Activated naive CD4-positive, alpha-beta T cell treated with anti-CD3 and anti-CD28 coated beads, Interleukin-2, amount 50 U/mL, for 24 hours (primary cell): ENCODE measurements at regions not wholly inside any gene's neighbourhood (a gene's known extent, or its start where the extent isn't known, plus 50 kb on each side); places are given as distances from the start of the nearest gene placed in this dataset.
A peak's percentile ranks its signal among the peaks of the same experiment; 100 is the strongest.

Experiments
- H3K27ac Mint-ChIP-seq: one replicate; pipeline ENCODE4 v1.8.0; 2021; ENCODE audit warnings: mild to moderate bottlenecking, mixed read lengths
- H3K27me3 Mint-ChIP-seq: one replicate; pipeline ENCODE4 v1.8.0; 2021; ENCODE audit warnings: mixed read lengths
- H3K36me3 Mint-ChIP-seq: one replicate; pipeline ENCODE4 v1.8.0; 2021; ENCODE audit warnings: mixed read lengths
- H3K4me1 Mint-ChIP-seq: one replicate; pipeline ENCODE4 v1.8.0; 2021; ENCODE audit warnings: mixed read lengths
- H3K4me3 Mint-ChIP-seq: one replicate; pipeline ENCODE4 v1.8.0; 2021; ENCODE audit warnings: mild to moderate bottlenecking, mixed read lengths
- H3K9me3 Mint-ChIP-seq: one replicate; pipeline ENCODE4 v1.8.0; 2021; ENCODE audit warnings: mixed read lengths

- H3K36me3 Mint-ChIP-seq, result no peaks in the 10 kb centered on the region
- H3K9me3 Mint-ChIP-seq, result no peaks in the 10 kb centered on the region
- no peak overlapping the region for H3K4me3 Mint-ChIP-seq
- peaks cover 7% of the 10 kb centered on the region for H3K4me1 Mint-ChIP-seq
- no peak overlapping the region for H3K27ac Mint-ChIP-seq
- peaks cover 6% of the 10 kb centered on the region for H3K27me3 Mint-ChIP-seq
These were observed 50.4 kb upstream of the CIBAR2 start for GRCh38 chr16:85162478-85163277.

GRCh38 chr16:85163278-85164112 is 51.2 kb upstream of the CIBAR2 start:
- Mint-ChIP-seq H3K9me3 (no peaks in the 10 kb centered on the region), H3K27ac (no peak overlapping the region), H3K36me3 (no peaks in the 10 kb centered on the region)

DNA sequence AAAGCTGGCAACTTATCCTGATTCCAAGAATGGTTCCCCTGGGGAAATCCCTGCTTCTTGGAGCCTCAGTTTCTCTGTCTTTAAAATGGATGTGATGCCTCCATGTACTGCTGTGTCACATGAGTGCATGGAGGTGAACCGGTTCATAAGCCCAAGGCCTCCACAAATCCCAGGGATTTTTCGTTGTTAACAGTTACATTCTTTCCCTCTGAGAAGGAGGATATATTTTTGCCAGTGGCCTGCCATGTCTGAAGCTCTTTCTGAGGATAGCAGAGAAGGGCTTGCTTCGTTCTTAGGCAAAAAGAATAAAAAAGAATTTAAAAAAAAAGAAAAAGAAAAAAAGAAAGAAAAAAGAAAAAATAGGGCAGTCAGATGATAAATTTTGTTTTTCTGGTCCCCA is 52.2 kb upstream of the CIBAR2 start:
- H3K27ac Mint-ChIP-seq, result no peak overlapping the region
- H3K4me1 Mint-ChIP-seq, result no peaks in the 10 kb centered on the region
- H3K27me3 Mint-ChIP-seq, result peaks cover 8% of the 10 kb centered on the region
- no peaks in the 10 kb centered on the region for H3K36me3 Mint-ChIP-seq
- H3K4me3 Mint-ChIP-seq, result no peak overlapping the region
- H3K9me3 Mint-ChIP-seq, result no peaks in the 10 kb centered on the region

More at GRCh38 chr16:85163278-85164112, 51.2 kb upstream of the CIBAR2 start:
- no peak overlapping the region for H3K4me3 Mint-ChIP-seq
- H3K27me3 Mint-ChIP-seq, result peaks cover 8% of the 10 kb centered on the region
- no peaks in the 10 kb centered on the region for H3K4me1 Mint-ChIP-seq

DNA sequence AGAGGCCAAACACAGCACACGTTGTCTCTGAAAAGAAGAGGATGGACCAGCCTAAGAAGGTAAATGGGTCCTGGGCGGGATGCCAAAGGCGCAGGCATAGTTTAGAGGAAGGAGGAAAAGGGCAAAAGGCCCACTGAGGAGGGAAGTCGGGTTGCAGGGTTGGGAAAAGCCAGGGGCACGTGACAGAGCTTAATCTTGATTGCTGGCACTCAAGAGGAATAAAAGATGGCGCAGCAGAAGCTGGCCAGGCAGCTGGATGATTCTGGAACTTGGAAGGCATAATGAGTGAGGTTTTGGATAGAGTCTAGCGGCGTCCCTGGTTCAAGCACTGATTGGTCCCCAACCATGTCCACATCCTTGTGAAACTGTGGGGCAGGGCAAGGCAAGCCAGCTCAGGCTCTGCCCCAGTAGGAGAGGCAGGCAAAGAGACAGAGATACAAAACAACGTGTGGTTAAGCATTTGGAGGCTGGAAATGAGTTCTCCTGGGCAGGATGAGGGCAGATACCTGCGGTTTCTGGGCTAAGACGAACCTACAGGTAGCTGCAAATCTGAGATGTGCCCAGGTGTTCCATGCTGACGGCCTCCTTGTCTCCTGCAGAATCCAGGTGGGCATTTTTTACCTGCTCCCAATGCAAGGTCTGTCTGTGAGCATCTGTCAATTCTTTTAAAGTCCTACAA is 52.7 kb upstream of the CIBAR2 start:
- H3K27ac Mint-ChIP-seq, result no peak overlapping the region
- H3K27me3 Mint-ChIP-seq, result peaks cover 8% of the 10 kb centered on the region
- no peak overlapping the region for H3K4me3 Mint-ChIP-seq
- H3K4me1 Mint-ChIP-seq, result no peaks in the 10 kb centered on the region
- no peaks in the 10 kb centered on the region for H3K36me3 Mint-ChIP-seq
- no peaks in the 10 kb centered on the region for H3K9me3 Mint-ChIP-seq

- H3K4me1 Mint-ChIP-seq, result no peaks in the 10 kb centered on the region
These were observed 53.5 kb upstream of the CIBAR2 start for GRCh38 chr16:85165781-85166180.

GRCh38 chr16:85166281-85166680 is 54.0 kb upstream of the CIBAR2 start:
- peaks cover 11% of the 10 kb centered on the region for H3K27me3 Mint-ChIP-seq
- no peaks in the 10 kb centered on the region for H3K4me1 Mint-ChIP-seq
- no peaks in the 10 kb centered on the region for H3K36me3 Mint-ChIP-seq
- H3K4me3 Mint-ChIP-seq, result no peak overlapping the region
- H3K27ac Mint-ChIP-seq, result no peak overlapping the region
- no peaks in the 10 kb centered on the region for H3K9me3 Mint-ChIP-seq

More at GRCh38 chr16:85165781-85166180, 53.5 kb upstream of the CIBAR2 start:
- H3K36me3 Mint-ChIP-seq, result no peaks in the 10 kb centered on the region
- no peak overlapping the region for H3K27ac Mint-ChIP-seq
- H3K27me3 Mint-ChIP-seq, result peaks cover 8% of the 10 kb centered on the region
- H3K4me3 Mint-ChIP-seq, result no peak overlapping the region
- H3K9me3 Mint-ChIP-seq, result no peaks in the 10 kb centered on the region

GRCh38 chr16:85166699-85167588 is 54.7 kb upstream of the CIBAR2 start:
- Mint-ChIP-seq H3K9me3 (no peaks in the 10 kb centered on the region), H3K4me3 (no peak overlapping the region), H3K36me3 (no peaks in the 10 kb centered on the region), H3K27me3 (peaks cover 17% of the 10 kb centered on the region), H3K4me1 (no peaks in the 10 kb centered on the region), H3K27ac (no peak overlapping the region)

DNA sequence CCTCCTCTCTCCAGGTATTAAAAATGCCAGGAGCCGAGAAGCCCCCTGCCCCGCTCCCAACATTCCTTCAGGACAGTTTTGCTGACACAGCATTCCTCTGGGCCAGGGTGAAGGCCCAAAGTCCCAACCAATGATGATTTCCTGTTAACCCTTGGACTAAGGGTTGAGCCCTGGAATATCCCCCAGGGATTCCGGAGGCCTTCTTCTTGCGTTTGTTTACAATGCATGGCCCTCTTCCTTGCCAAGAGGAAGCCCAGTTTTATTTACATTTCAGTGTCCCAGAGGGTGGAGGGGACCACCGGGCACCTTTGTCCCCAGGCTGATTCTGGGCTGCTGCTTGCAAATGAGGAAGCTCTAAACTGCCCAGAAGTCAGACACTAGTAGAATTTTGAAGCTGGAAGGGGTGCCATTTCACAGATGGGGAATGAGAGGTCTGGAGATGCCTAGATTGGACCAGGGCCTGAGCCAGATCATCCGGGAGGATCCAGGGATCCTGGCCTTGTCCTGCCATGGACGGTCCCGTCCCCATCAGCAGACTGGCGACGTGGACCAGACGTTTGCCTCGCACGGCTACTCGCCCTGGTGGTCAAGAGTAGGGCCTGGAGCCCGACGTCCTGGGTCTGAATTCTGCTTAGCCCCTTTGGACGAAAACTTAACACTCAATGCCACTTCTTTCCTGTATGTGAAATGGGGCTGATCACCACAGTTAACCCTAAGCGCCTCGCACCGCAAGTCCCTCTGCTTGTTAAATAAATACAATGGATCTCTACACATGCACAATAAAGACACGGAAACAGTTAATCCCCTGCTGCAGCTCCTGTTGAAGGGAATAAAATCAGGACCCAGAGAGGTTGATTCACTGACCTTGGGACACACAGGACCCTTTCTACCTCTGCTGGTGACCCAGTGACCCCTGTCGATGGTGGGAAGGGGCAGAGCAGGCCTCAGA is 55.6 kb upstream of the CIBAR2 start:
- Mint-ChIP-seq H3K9me3 (no peaks in the 10 kb centered on the region), H3K27me3 (peaks cover 24% of the 10 kb centered on the region), H3K36me3 (no peaks in the 10 kb centered on the region)

DNA sequence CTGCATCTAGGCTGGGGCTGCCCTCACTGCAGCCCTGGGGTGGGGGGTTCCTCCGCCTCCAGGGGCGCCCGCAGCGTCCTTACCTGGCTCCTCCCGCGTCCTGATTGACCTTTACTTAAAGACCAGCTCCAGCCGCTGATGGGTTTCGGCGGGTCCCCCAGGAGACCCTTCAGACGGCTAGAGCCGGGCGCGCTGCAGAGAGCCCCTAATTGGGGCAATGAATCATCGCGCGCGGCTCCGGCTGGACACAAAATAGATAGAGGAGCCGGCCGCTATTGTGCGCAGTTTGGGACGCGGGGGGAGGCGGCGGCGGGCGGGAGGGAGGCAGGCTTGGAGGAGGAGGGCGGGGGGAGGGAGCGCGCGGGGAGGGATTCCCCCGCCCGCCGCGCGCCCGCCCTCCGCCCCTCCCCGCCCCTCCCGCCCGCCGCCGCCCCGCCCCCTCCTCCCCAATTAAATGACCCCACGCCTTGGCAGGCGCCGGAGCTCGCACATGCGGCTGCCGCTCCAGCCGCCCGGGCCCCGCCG is 56.5 kb upstream of the CIBAR2 start:
- Mint-ChIP-seq H3K36me3 (no peaks in the 10 kb centered on the region), H3K4me1 (no peaks in the 10 kb centered on the region), H3K27ac (no peak overlapping the region), H3K4me3 (peak overlapping the region; percentile 36), H3K27me3 (peaks cover 33% of the 10 kb centered on the region), H3K9me3 (no peaks in the 10 kb centered on the region)

More for the DNA sequence above, 55.6 kb upstream of the CIBAR2 start:
- H3K27ac Mint-ChIP-seq, result no peak overlapping the region
- H3K4me3 Mint-ChIP-seq, result no peak overlapping the region
- H3K4me1 Mint-ChIP-seq, result no peaks in the 10 kb centered on the region

DNA sequence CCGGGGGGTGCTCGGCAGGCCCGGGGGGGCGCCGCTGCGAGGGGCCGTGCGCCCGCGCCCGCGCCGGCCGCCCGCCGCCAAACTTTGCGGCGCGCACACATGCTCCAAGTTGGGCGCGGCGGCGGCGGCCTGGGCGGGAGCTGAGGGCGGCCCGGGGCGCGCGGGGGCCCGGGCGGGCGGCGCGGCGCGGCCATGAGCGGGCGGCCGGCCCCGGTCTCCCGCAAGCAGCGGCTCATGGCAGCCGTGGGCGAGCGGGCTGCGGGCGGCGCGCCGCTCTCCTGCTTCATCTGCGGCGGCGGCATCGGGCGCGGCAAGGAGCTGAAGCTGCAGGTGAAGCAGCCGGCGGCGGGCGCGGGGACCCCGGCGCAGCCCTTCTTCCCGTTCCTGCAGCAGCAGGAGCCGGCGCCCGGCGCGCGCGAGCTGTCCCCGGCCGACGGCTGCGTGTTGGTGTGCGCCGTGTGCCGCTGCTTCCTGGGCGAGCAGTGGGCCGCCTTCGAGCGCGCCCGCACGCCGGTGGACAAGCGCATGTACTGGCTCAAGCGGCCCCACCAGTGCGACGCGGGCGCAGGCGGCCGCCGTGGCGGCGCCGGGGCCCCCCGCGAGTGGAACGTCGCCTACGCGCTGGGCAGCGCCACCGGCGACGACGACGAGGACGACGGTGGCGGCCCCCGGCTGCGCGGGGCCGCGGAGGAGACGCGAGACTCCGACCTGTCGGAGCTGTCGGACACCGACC is 57.2 kb upstream of the CIBAR2 start:
- H3K9me3 Mint-ChIP-seq, result no peaks in the 10 kb centered on the region
- no peaks in the 10 kb centered on the region for H3K4me1 Mint-ChIP-seq
- H3K4me3 Mint-ChIP-seq, result no peak overlapping the region
- no peak overlapping the region for H3K27ac Mint-ChIP-seq
- peaks cover 36% of the 10 kb centered on the region for H3K27me3 Mint-ChIP-seq
- no peaks in the 10 kb centered on the region for H3K36me3 Mint-ChIP-seq

DNA sequence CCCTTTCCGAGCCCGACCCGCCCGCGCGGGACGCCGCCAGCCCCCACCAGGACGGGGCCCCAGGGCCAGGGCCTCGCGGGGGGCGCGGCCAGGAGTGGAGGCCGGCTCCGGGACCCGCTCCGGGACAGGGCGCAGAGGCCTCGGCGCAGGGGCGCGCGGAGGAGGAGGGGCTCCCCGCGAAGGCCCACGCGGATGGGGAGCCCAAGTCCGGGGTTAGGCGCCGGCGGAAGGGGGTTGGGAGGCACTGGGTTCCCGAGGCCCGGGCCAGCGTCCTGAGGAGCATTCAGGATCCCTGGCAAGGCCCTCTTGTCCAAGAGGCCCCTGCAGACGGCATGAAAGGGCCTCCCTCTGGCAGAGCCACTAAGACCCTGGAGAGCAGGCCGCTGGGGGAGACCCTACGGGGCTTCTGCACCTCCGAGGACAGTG is 57.8 kb upstream of the CIBAR2 start:
- Mint-ChIP-seq H3K27ac (no peak overlapping the region), H3K36me3 (no peaks in the 10 kb centered on the region), H3K4me3 (no peak overlapping the region), H3K4me1 (no peaks in the 10 kb centered on the region), H3K9me3 (no peaks in the 10 kb centered on the region), H3K27me3 (peaks cover 39% of the 10 kb centered on the region)

- Mint-ChIP-seq H3K4me1 (no peaks in the 10 kb centered on the region), H3K4me3 (peak overlapping the region; percentile 54), H3K27ac (no peak overlapping the region), H3K27me3 (peaks cover 39% of the 10 kb centered on the region), H3K36me3 (no peaks in the 10 kb centered on the region), H3K9me3 (no peaks in the 10 kb centered on the region)
These were observed 58.3 kb upstream of the CIBAR2 start for GRCh38 chr16:85170590-85171003.

DNA sequence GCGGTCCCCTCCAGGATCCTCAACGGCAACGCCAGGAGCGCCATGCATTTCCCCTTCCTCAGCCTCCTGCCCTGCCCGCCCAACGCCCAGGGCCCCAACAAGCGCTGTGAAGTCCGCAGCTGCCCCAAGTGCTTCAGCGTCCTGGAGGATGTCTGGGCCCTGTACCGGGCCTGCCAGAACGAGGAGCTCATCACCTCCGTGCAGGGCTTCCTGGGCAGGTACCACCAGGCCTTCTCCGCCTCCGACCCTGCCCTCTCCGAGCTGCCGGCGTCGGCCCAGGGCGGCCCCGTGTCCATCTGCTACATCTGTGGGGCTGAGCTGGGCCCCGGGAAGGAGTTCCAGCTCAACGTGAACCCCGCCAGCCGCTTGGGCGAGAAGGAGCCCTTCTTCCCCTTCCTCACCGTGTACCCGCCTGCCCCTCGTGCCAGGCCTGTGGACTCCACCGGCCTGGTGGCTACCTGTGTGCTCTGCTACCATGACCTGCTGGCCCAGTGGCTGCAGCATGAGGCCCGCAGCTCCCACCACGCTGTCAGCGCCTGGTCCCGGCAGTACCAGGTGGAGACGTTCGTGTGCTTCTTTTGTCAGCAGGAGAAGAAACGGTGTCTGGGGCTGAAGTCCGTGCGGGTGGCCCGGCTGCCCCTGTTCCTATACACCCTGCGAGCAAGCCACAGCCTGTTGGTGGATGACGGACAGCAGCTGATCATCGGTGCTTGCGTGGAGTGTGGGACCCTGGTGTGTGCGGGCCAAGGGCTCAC is 58.9 kb upstream of the CIBAR2 start:
- peak overlapping the region; percentile 49 for H3K4me3 Mint-ChIP-seq
- peaks cover 42% of the 10 kb centered on the region for H3K27me3 Mint-ChIP-seq
- H3K36me3 Mint-ChIP-seq, result no peaks in the 10 kb centered on the region

More for the DNA sequence above, 58.9 kb upstream of the CIBAR2 start:
- H3K4me1 Mint-ChIP-seq, result no peaks in the 10 kb centered on the region
- H3K9me3 Mint-ChIP-seq, result no peaks in the 10 kb centered on the region
- no peak overlapping the region for H3K27ac Mint-ChIP-seq
